Naive thymus-derived CD8-positive, alpha-beta T cell (primary cell): ENCODE measurements at regions not wholly inside any gene's neighbourhood (a gene's known extent, or its start where the extent isn't known, plus 50 kb on each side); places are given as distances from the start of the nearest gene placed in this dataset.

Experiments
- ATAC-seq, 2 donors: fragments of 150-1000 bp; cut with Tn5 transposase in 1 of 2; sonication (Bioruptor Pico), chemical (Tn5 transposase) in 1 of 2; 1 replicate in 1 of 2; 2 replicates in 1 of 2; pipeline ENCODE4 v1.10.0; 2021; ENCODE audit warnings: mild to moderate bottlenecking in 2 of 2, moderate library complexity in 2 of 2
- POLR2A ChIA-PET: fragments of 350-600 bp; sonication (Branson Sonifier 250); formaldehyde crosslinking; loops from one replicate; lab custom pipeline; 2021; ENCODE audit warnings: antibody characterized with exemption; lab: Charles Lee
- DNase-seq, 10 donors: peaks; one replicate each; pipeline versions ENCODE4 v3.0.0 to v3.0.0-alpha.2; 2020 to 2022
- H3K27ac Mint-ChIP-seq, 10 donors: one replicate each; pipeline ENCODE4 v1.8.0; 2020 to 2022; ENCODE audit warnings: mild to moderate bottlenecking in 10 of 10, mixed read lengths in 10 of 10, moderate library complexity in 4 of 10, inconsistent platforms in 1 of 10
- H3K27me3 Mint-ChIP-seq, 5 donors: one replicate each; pipeline ENCODE4 v1.8.0; 2021 to 2022; ENCODE audit warnings: mixed read lengths in 5 of 5
- H3K36me3 Mint-ChIP-seq, 3 donors: one replicate each; pipeline ENCODE4 v1.8.0; 2020 to 2022; ENCODE audit warnings: mixed read lengths in 3 of 3, mild to moderate bottlenecking in 2 of 3, inconsistent platforms in 1 of 3
- H3K4me1 Mint-ChIP-seq, 4 donors: one replicate each; pipeline ENCODE4 v1.8.0; 2021 to 2022; ENCODE audit warnings: mixed read lengths in 4 of 4
- H3K4me3 Mint-ChIP-seq, 10 donors: one replicate each; pipeline ENCODE4 v1.8.0; 2020 to 2022; ENCODE audit warnings: mild to moderate bottlenecking in 10 of 10, mixed read lengths in 10 of 10, moderate library complexity in 6 of 10, inconsistent platforms in 1 of 10
- H3K9me3 Mint-ChIP-seq, 9 donors: one replicate each; pipeline ENCODE4 v1.8.0; 2020 to 2022; ENCODE audit warnings: mixed read lengths in 9 of 9, mild to moderate bottlenecking in 3 of 9, inconsistent platforms in 1 of 9, moderate library complexity in 1 of 9

DNA sequence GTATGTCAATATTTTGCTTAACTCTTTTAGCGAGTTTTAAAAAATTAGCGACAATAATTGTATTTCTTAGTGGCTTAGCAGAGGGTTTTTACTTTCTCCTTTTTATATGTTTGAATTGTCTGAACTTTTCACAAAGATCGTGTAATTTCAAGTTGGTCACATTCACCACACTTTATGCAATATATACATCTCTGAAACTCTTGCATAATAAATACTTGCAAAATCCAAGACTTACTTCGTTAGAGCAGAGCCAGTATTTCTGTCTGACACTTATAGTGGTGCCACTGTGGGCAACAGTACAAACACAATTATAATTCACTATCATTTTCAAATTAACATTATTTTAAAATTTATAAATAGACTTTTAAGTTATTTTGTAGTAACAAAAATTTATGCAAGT lies 62.0 kb downstream of the SUCNR1 start:
- Mint-ChIP-seq H3K27me3 (peaks cover 0 to 4% (median 0%) of the 10 kb centered on the region in 5 donors), H3K36me3 (no peaks in the 10 kb centered on the region), H3K9me3 (no peaks in the 10 kb centered on the region), H3K4me3 (no peak overlapping the region), H3K27ac (no peak overlapping the region), H3K4me1 (no peaks in the 10 kb centered on the region)
- ATAC-seq (no peak), DNase-seq (no peak)
- POLR2A ChIA-PET, result no interaction called here

DNA sequence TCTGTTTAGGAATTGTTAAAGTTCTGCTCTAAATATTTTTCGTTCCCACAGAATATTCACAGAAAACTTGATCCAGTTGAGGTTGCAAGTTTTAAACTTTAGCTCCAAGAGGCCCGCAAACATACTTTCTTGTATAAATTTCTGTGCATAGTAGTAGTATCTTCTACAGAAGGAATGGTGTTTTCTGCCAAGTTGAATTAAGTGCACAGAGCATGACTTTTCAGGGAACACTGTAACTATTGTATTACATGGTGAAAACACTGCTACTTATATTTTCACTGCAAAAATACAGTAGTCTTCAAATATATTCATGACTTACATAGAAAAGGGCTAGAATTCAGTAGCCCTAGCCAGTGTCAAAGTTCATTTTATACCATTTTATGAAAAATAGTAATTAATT lies 67.0 kb downstream of the SUCNR1 start:
- Mint-ChIP-seq H3K4me1 (no peaks in the 10 kb centered on the region), H3K27me3 (peaks cover 0 to 6% (median 0%) of the 10 kb centered on the region in 5 donors), H3K9me3 (peaks cover 0 to 13% (median 0%) of the 10 kb centered on the region in 9 donors), H3K36me3 (no peaks in the 10 kb centered on the region), H3K27ac (no peak overlapping the region), H3K4me3 (no peak overlapping the region)
- no peak for DNase-seq
- no peak for ATAC-seq
- POLR2A ChIA-PET, result no interaction called here

DNA sequence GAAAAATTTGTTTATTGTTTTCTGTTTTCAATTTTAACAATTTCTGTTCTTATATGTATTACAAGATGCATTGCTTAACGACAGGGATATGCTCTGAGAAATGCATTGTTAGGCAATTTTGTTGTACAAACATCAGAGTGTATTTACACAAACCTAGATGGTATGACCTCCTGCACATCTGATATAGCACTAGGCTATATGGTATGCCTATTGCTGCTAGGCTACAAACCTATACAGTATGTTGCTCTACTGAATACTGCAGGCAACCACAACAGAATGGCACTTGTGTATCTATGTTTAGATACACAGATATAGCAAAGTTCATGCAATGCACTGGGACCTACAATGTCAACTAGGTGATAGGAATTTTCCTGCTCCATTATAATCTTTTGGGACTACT lies 70.1 kb downstream of the SUCNR1 start:
- peaks cover 6 to 20% (median 13%) of the 10 kb centered on the region in 5 donors for H3K27me3 Mint-ChIP-seq
- H3K27ac Mint-ChIP-seq, result no peak overlapping the region
- POLR2A ChIA-PET, result no interaction called here
- H3K4me1 Mint-ChIP-seq, result no peaks in the 10 kb centered on the region
- DNase-seq (no peak), ATAC-seq (no peak)
- H3K4me3 Mint-ChIP-seq, result no peak overlapping the region
- H3K9me3 Mint-ChIP-seq, result peaks cover 0 to 15% (median 2%) of the 10 kb centered on the region in 9 donors
- peaks cover 0 to 5% (median 0%) of the 10 kb centered on the region in 3 donors for H3K36me3 Mint-ChIP-seq

DNA sequence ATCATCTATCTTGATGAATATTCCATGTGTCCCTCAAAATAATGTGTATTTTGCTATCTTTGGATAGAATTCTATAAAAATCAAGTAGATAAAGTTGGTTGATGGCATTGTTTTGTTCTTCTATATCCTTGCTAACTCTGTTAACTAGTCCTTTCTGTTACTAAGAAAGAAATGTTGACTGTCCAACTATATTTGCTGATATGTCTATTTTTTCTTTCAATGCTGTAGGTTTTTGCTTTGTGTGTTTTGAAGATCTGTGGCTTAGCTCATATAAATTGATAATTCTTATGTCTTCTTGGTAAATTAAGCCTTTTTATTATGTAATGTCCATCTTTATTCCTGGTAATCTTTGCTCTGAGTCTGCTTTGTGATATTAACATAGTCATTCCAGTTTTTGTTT lies 70.9 kb downstream of the SUCNR1 start:
- no peaks in the 10 kb centered on the region for H3K4me1 Mint-ChIP-seq
- peaks cover 0 to 5% (median under 1%) of the 10 kb centered on the region in 3 donors for H3K36me3 Mint-ChIP-seq
- H3K27me3 Mint-ChIP-seq, result peaks cover 6 to 20% (median 13%) of the 10 kb centered on the region in 5 donors
- ATAC-seq (no peak), DNase-seq (no peak)
- H3K27ac Mint-ChIP-seq, result no peak overlapping the region
- POLR2A ChIA-PET, result no interaction called here
- no peak overlapping the region for H3K4me3 Mint-ChIP-seq
- peaks cover 0 to 15% (median 2%) of the 10 kb centered on the region in 9 donors for H3K9me3 Mint-ChIP-seq

DNA sequence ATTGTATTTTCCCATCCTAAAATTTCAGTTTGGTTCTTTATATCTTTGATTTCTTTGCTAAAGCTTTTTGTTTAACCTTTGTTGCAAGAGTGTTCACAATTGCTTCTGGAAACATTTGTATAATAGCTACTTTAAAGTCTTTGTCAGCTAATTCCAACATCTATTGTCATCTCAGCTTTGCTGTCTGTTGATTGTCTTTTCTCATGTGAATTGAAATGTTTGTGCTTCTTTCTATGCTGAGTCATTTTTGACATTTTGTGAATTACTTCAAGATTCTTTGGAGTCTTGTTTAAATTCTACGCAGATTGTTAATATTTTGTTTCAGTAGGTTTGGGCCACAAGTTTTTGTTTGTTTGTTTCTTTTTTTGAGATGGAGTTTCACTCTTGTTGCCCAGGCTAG lies 73.2 kb downstream of the SUCNR1 start:
- no peak for ATAC-seq
- POLR2A ChIA-PET, result no interaction called here
- H3K9me3 Mint-ChIP-seq, result peaks cover 0 to 15% (median 2%) of the 10 kb centered on the region in 9 donors
- H3K36me3 Mint-ChIP-seq, result peaks cover 0 to 6% (median 5%) of the 10 kb centered on the region in 3 donors
- H3K27ac Mint-ChIP-seq, result no peak overlapping the region
- no peaks in the 10 kb centered on the region for H3K4me1 Mint-ChIP-seq
- peaks cover 6 to 29% (median 12%) of the 10 kb centered on the region in 5 donors for H3K27me3 Mint-ChIP-seq
- H3K4me3 Mint-ChIP-seq, result no peak overlapping the region
- DNase-seq, result no peak

DNA sequence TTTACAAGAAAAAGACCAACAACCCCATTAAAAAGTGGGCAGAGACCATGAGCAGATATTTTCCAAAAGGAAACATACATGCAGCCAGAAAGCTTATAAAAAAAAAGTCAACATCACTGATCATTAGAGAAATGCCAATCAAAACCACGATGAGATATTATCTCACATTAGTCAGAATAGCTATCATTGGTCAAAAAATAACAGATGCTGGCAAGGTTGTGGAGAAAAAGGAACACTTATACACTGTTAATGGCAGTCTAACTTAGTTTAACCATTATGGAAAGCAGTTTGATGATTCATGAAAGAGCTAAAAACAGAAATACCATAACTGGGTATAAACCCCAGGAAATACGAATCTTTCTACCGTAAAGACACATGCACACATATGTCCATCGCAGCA lies 76.3 kb downstream of the SUCNR1 start:
- Mint-ChIP-seq H3K36me3 (peaks cover 0 to 6% (median 5%) of the 10 kb centered on the region in 3 donors), H3K27ac (no peak overlapping the region), H3K27me3 (peaks cover 6 to 34% (median 11%) of the 10 kb centered on the region in 5 donors), H3K4me3 (no peak overlapping the region), H3K4me1 (no peaks in the 10 kb centered on the region), H3K9me3 (peaks cover 0 to 13% (median 0%) of the 10 kb centered on the region in 9 donors)
- DNase-seq (no peak), ATAC-seq (no peak)
- POLR2A ChIA-PET, result no interaction called here

DNA sequence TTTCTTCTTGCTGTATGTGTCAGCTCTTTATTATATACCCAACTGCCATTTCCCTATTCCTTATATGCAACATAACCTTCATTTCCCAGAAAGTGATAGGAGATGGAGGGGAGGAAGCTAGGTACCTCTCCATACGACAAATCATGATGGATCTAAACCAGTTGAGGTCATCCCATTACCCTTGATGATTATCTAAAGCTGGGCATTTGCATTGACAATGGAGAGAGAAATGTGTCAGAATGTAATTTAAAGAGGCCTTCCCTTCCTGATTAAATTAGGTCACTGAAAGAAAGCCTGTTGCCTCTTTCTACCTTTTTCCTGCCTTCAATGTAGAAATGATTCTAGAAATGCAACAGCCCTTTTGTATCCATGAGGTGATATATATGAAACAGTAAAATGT lies 81.9 kb downstream of the SUCNR1 start:
- no peak overlapping the region for H3K27ac Mint-ChIP-seq
- ATAC-seq, result no peak
- no peak overlapping the region for H3K4me3 Mint-ChIP-seq
- H3K9me3 Mint-ChIP-seq, result no peaks in the 10 kb centered on the region
- peaks cover 0 to 13% (median 0%) of the 10 kb centered on the region in 5 donors for H3K27me3 Mint-ChIP-seq
- no peaks in the 10 kb centered on the region for H3K4me1 Mint-ChIP-seq
- no peaks in the 10 kb centered on the region for H3K36me3 Mint-ChIP-seq
- no peak for DNase-seq
- POLR2A ChIA-PET, result no interaction called here

DNA sequence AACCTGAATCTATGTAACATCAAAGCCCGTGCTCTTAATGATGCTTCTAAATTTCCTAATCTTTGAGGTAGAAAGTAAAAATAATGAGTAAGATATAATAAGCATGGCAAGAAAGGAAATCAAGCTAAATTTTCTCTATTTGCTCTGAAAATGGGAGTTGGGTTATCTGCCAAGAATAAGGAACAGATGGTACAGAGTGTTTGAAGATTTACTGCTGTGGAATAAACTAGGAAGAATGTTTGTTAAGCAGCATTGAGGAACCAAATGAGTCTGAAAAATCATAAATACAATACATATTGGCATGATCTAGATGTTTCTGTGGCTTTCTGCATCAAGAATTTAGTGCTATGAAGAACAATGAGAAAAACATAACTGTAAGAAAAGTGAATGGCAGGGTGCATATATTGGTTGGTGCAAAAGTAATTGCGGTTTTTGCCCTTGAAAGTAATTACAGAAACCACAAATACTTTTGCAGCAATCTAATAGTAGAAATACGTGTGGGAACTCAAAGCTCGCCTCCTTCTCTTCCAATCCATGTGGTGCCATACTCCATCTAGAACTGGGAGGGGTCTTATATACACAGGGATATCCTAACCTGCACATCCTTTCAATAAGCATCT lies 87.6 kb downstream of the SUCNR1 start:
- no peak overlapping the region for H3K27ac Mint-ChIP-seq
- POLR2A ChIA-PET, result no interaction called here
- H3K36me3 Mint-ChIP-seq, result no peaks in the 10 kb centered on the region
- H3K4me3 Mint-ChIP-seq, result no peak overlapping the region
- H3K9me3 Mint-ChIP-seq, result no peaks in the 10 kb centered on the region
- H3K27me3 Mint-ChIP-seq, result peaks cover 0 to 3% (median 0%) of the 10 kb centered on the region in 5 donors
- ATAC-seq (no peak), DNase-seq (no peak)
- H3K4me1 Mint-ChIP-seq, result no peaks in the 10 kb centered on the region

DNA sequence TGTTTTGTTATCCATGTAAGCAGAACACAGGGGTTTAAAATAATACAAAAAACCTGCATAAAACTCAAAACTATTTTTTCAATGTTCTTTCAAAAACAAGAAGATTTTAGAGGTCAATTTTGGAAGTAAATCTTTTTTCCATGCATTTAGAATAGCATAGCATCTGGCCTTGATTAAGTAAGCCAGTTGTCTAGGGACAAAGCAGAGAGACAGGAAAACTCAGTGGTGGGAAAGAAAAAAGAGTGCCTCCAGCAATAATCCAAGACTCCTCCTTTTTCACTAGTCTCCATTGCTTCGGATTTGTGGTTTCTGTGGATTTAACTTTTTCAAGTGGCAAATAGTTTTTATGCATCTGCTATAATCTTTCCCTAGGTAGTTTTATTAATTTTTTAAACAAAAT lies 88.9 kb downstream of the SUCNR1 start:
- DNase-seq (no peak), ATAC-seq (no peak)
- Mint-ChIP-seq H3K27ac (no peak overlapping the region), H3K27me3 (peaks cover 0 to 3% (median 0%) of the 10 kb centered on the region in 5 donors), H3K36me3 (no peaks in the 10 kb centered on the region), H3K4me3 (no peak overlapping the region), H3K4me1 (no peaks in the 10 kb centered on the region), H3K9me3 (no peaks in the 10 kb centered on the region)
- POLR2A ChIA-PET, result no interaction called here

DNA sequence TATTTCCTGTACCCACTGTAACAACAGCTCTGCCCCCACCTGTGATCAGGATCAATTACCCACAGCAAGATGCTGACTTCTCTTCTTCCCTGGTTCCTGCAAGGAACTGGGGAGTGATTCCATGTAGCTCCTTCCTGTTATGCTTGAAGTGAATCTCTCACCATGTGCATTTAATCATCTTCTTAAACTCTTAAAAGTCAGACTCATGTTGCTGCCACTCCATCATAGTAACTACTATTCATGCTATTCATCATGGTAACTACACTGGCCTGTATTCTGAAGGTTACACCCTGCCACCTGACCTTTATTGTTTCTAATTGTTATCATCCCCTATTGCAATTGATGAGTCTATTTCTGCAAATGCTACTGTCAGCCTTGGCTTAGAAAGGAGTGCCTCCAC lies 89.5 kb downstream of the SUCNR1 start:
- DNase-seq (no peak), ATAC-seq (no peak)
- Mint-ChIP-seq H3K4me3 (no peak overlapping the region), H3K27me3 (peaks cover 0 to 3% (median 0%) of the 10 kb centered on the region in 5 donors), H3K4me1 (no peaks in the 10 kb centered on the region), H3K36me3 (no peaks in the 10 kb centered on the region), H3K27ac (no peak overlapping the region), H3K9me3 (no peaks in the 10 kb centered on the region)
- POLR2A ChIA-PET, result no interaction called here

DNA sequence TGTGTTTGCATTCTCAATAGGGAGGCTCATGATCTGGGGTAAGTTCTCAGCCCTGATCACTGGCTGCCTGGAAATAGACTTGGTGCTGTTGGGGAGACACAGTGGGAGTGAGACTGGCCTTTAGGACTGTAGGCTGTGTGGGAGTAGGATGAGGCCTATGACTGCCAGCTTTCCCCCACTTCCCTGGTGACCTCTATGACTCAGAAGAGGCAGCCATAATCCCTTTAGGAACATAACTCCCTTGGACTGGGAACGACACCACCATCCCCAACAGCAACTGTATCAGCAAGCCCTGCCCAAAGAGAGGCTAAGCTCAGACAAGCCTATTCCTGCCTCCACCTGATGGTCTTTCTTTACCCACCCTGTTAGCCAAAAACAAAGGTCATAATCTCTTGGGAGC lies 91.3 kb downstream of the SUCNR1 start:
- Mint-ChIP-seq H3K9me3 (peaks cover 0 to 6% (median 0%) of the 10 kb centered on the region in 9 donors), H3K4me1 (no peaks in the 10 kb centered on the region), H3K36me3 (no peaks in the 10 kb centered on the region), H3K27ac (no peak overlapping the region), H3K4me3 (no peak overlapping the region), H3K27me3 (peaks cover 0 to 3% (median 0%) of the 10 kb centered on the region in 5 donors)
- no peak for DNase-seq
- ATAC-seq, result no peak
- POLR2A ChIA-PET, result no interaction called here

DNA sequence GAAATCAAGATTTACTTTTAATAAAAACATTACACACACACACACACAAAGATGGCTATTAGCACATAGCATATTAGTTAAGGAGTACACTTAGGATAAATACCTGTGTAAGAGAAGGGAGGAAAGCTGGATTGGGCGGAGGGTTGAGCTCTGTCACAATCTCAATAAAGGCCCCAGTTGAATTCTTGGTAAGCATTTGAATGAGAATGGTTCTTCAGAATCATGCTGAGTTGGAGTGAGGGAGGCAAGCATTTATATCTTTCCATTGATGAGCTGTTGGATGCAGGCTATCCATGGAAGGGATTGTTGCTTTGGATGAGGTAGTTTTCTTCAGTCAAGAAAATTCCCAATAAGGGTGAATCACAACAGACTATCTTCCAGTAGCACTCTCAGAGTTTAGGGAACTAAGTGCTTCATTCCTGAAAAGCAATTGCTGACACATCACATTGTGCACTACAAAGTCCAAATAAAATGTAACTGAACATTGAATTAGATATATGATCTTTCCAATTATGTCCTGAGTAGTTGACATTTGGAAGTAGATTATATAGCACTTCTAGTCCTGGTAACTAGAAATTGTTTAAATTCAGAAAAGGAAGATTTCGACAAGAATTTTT lies 95.7 kb downstream of the SUCNR1 start:
- H3K4me3 Mint-ChIP-seq, result no peak overlapping the region
- H3K27me3 Mint-ChIP-seq, result peaks cover 0 to 1% (median 0%) of the 10 kb centered on the region in 5 donors
- H3K4me1 Mint-ChIP-seq, result no peaks in the 10 kb centered on the region
- ATAC-seq (no peak), DNase-seq (no peak)
- POLR2A ChIA-PET, result no interaction called here
- no peak overlapping the region for H3K27ac Mint-ChIP-seq
- H3K36me3 Mint-ChIP-seq, result no peaks in the 10 kb centered on the region
- H3K9me3 Mint-ChIP-seq, result peaks cover 0 to 6% (median 0%) of the 10 kb centered on the region in 9 donors

DNA sequence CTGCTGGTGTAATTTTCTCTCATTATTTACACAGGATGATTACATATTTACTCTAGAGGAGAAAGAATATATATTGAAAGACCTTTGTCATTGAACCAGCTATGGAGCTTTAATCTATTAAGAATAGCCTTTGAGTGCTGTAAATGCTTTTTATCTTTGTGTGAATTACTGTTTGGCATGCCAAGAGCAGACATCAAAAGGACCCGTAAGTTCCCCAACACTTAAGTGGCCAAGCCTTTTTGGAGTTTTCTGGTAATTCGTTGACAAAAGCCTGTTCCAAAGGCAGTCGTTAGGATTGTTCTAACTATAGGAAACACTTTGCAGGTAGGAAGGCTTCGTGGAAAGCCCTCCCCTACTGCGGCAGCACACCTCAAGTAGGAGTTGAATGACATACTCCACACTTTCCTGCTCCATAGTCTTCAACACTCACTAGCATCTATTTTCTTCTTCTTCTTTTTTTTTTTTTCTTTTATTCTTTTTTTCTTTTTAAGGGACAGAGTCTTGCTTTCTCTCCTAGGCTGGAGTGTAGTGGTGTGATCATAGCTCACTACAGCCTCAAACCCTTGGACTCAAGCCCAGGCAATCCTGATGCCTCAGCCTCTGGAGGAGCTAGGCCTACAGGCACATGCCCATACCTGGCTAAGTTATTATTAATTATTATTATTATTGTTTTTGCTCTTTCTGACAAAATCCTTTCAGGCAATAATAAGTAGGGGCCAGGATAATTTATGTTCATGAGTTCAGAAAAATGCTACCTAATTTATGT lies 98.6 kb downstream of the SUCNR1 start:
- H3K9me3 Mint-ChIP-seq, result peaks cover 0 to 6% (median 0%) of the 10 kb centered on the region in 9 donors
- H3K27ac Mint-ChIP-seq, result no peak overlapping the region
- H3K4me1 Mint-ChIP-seq, result no peaks in the 10 kb centered on the region
- H3K4me3 Mint-ChIP-seq, result no peak overlapping the region
- no peaks in the 10 kb centered on the region for H3K36me3 Mint-ChIP-seq
- POLR2A ChIA-PET, result no interaction called here
- no peak for DNase-seq
- ATAC-seq, result no peak
- H3K27me3 Mint-ChIP-seq, result peaks cover 0 to 2% (median 0%) of the 10 kb centered on the region in 5 donors
